ENCODE measurements at regions not wholly inside any gene's neighbourhood (a gene's known extent, or its start where the extent isn't known, plus 50 kb on each side); places are given as distances from the start of the nearest gene placed in this dataset.

DNA sequence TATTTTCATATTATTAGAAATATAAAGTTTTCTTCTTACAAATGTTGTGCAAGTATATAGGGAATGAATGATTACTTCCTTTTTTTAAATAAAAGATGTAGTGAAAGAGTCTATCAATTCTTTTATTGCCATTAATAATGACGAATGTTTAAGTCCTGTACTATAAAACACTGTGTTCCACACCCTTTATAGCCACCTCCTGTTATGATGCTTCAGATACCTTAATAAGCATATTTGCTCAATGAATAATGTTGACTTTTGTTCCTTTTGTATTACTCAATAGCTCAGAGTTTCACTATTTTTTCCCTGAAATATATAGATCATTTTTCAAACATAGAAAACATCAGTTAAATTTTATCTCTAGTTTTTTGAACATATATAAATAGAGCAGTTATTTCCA lies 378.2 kb upstream of the THBS1 start:
- Histone ChIP-seq H2BK5ac (ENCODE audit: low read length) (no peak overlapping the region), H3K36me3 (replicated peaks in 1 of 2; ENCODE audit: control insufficient read depth in 2 of 2, insufficient read depth in 2 of 2, low read length in 2 of 2) (no peaks in the 10 kb centered on the region)
- no CpG with 5 or more reads among the region's 1 CpG for WGBS, 2 donors (ENCODE audit: extremely low coverage in 2 of 2, insufficient read length in 2 of 2, insufficient replicate concordance in 1 of 2)

DNA sequence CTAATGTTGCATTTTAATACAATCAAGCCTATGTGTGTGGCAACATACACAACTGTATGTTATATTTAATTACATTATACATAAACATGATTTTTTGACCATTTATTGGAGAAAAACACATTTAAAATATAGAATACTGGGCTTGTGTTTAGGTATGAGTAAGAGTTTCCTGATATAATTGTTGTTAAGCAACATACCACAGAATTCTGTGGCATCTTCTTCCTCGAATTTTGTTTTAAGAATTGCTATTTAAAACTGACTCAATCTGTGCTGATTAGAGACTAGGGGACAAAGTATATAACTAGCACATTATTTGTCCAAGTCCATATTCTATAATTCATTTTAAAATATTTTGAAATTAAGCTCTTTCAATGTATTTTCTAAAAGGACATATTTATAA lies 376.8 kb upstream of the THBS1 start:
- no peak overlapping the region for H2BK12ac ChIP-seq (ENCODE audit: low read length)
- no peaks in the 10 kb centered on the region for H3K9me3 ChIP-seq (replicated peaks in 1 of 2; ENCODE audit: control insufficient read depth in 2 of 2, insufficient read depth in 1 of 2, low read depth in 1 of 2, low read length in 2 of 2)
- WGBS, 2 donors (ENCODE audit: extremely low coverage in 2 of 2, insufficient read length in 2 of 2, insufficient replicate concordance in 1 of 2) = no CpG with 5 or more reads among the region's 1 CpG

More for the DNA sequence above, 378.2 kb upstream of the THBS1 start:
- no peak overlapping the region for H2BK15ac ChIP-seq (ENCODE audit: low read length)
- H3K4me2 ChIP-seq (ENCODE audit: insufficient read depth, low read length, poor library complexity, severe bottlenecking) = no peak overlapping the region
- no peak overlapping the region for H2BK120ac ChIP-seq (ENCODE audit: low read depth, low read length)
- no peak overlapping the region for H3K18ac ChIP-seq (ENCODE audit: low read length)
- H3K4me3 ChIP-seq (ENCODE audit: low read length in 2 of 2) = no peak overlapping the region
- no peaks in the 10 kb centered on the region for H3K9me3 ChIP-seq (replicated peaks in 1 of 2; ENCODE audit: control insufficient read depth in 2 of 2, insufficient read depth in 1 of 2, low read depth in 1 of 2, low read length in 2 of 2)
- peaks cover 4 to 5% of the 10 kb centered on the region in 2 donors for H3K4me1 ChIP-seq (ENCODE audit: control insufficient read depth in 2 of 2, insufficient read depth in 1 of 2, low read depth in 1 of 2, low read length in 2 of 2)
- H4K8ac ChIP-seq (ENCODE audit: low read depth, low read length) = no peak overlapping the region
- no peak overlapping the region for H2BK12ac ChIP-seq (ENCODE audit: low read length)
- H3K27ac ChIP-seq (replicated peaks; ENCODE audit: low read length) = no peak overlapping the region
- H3K4ac ChIP-seq (ENCODE audit: low read length) = no peak overlapping the region
- no peak for DNase-seq (ENCODE audit: low spot score)
- no peak overlapping the region for H3K23ac ChIP-seq (ENCODE audit: low read depth, low read length, poor library complexity)
- H2AK5ac ChIP-seq (ENCODE audit: low read depth, low read length) = no peak overlapping the region
- H3K79me1 ChIP-seq (ENCODE audit: low read depth, low read length) = no peaks in the 10 kb centered on the region
- no peak overlapping the region for H4K91ac ChIP-seq (ENCODE audit: low read depth, low read length, poor library complexity)
- no peak overlapping the region for H2AFZ ChIP-seq (ENCODE audit: low read length)
- H3K9ac ChIP-seq (ENCODE audit: low read depth, low read length, poor library complexity) = no peak overlapping the region
- H3K14ac ChIP-seq (ENCODE audit: low read length) = no peak overlapping the region
- no peaks in the 10 kb centered on the region for H3K27me3 ChIP-seq (ENCODE audit: control insufficient read depth in 3 of 3, insufficient read depth in 3 of 3, low read depth in 1 of 3, low read length in 3 of 3)

DNA sequence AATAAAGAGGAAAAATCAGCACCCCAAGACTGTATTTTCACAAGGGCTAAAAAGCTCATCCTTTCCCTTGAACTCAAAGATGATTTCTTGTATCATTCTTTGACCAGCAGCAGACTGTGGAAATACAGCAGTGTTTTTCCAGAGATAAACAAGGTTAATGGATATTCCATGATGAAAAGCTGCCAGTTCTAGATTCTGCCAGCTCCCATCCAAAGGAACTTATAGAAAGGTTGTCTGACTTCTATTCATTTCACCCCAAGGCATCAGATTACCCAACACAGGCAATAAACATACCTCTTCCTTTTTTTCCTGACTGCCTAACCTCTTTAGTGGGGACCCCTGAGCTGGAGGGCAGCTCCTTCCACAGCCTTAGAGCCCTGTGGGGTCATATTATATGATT lies 375.8 kb upstream of the THBS1 start:
- Histone ChIP-seq H3K9me3 (replicated peaks in 1 of 2; ENCODE audit: control insufficient read depth in 2 of 2, insufficient read depth in 1 of 2, low read depth in 1 of 2, low read length in 2 of 2) (peaks cover 0 to 4% of the 10 kb centered on the region in 2 donors), H3K4me2 (ENCODE audit: insufficient read depth, low read length, poor library complexity, severe bottlenecking) (no peak overlapping the region)

More for the DNA sequence above, 376.8 kb upstream of the THBS1 start:
- Histone ChIP-seq H4K91ac (ENCODE audit: low read depth, low read length, poor library complexity) (no peak overlapping the region), H3K79me1 (ENCODE audit: low read depth, low read length) (no peaks in the 10 kb centered on the region), H2AK5ac (ENCODE audit: low read depth, low read length) (no peak overlapping the region), H3K36me3 (replicated peaks in 1 of 2; ENCODE audit: control insufficient read depth in 2 of 2, insufficient read depth in 2 of 2, low read length in 2 of 2) (no peaks in the 10 kb centered on the region), H3K4me2 (ENCODE audit: insufficient read depth, low read length, poor library complexity, severe bottlenecking) (no peak overlapping the region), H2AFZ (ENCODE audit: low read length) (no peak overlapping the region), H4K8ac (ENCODE audit: low read depth, low read length) (no peak overlapping the region), H3K4ac (ENCODE audit: low read length) (no peak overlapping the region), H2BK15ac (ENCODE audit: low read length) (no peak overlapping the region), H3K14ac (ENCODE audit: low read length) (no peak overlapping the region), H3K27ac (replicated peaks; ENCODE audit: low read length) (no peak overlapping the region), H2BK5ac (ENCODE audit: low read length) (no peak overlapping the region), H2BK120ac (ENCODE audit: low read depth, low read length) (no peak overlapping the region), H3K9ac (ENCODE audit: low read depth, low read length, poor library complexity) (no peak overlapping the region), H3K4me1 (ENCODE audit: control insufficient read depth in 2 of 2, insufficient read depth in 1 of 2, low read depth in 1 of 2, low read length in 2 of 2) (peaks cover 4% of the 10 kb centered on the region in 2 donors), H3K23ac (ENCODE audit: low read depth, low read length, poor library complexity) (no peak overlapping the region), H3K4me3 (ENCODE audit: low read length in 2 of 2) (no peak overlapping the region), H3K27me3 (ENCODE audit: control insufficient read depth in 3 of 3, insufficient read depth in 3 of 3, low read depth in 1 of 3, low read length in 3 of 3) (no peaks in the 10 kb centered on the region), H3K18ac (ENCODE audit: low read length) (no peak overlapping the region)
- DNase-seq (ENCODE audit: low spot score) = no peak

DNA sequence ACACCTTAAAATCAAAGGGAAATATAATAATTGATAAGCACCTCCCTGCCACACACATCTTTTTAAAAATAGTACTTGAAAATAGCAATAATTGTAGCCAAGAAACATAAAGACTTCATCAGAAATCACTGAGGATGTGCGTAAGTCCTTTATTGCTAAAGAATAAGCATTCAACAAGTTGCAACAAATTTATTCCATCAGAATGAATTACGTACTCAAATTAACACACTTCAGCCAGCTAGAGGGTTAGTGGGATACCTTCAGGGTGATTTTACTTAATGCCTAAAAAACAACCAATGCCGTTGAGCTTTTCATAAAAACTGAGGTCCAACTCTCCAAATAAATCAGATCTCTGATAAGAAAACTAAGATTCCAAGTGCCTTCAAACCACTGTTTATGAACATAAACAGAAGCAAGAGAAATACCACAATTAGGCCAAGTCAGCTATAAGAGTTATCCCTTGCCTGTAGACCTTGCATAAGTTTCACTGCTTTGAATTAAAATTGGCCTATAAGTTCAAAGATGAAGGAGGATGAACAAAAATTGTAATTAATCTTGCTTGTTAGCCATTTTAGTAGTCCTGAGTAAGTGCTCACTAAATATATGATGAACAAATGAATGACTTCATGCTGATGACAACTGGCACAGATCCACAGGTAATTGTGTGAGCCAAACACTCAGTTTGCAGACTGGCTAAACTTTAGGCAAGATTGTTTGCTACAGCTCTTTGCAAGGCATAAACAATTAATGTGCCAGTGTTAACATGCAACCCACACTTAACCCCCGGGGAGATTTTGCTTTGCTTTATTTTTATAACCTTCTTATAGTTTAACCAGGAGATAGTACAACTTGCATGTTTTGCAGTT lies 375.1 kb upstream of the THBS1 start:
- H3K4me3 ChIP-seq (ENCODE audit: low read length in 2 of 2) = no peak overlapping the region
- H3K23ac ChIP-seq (ENCODE audit: low read depth, low read length, poor library complexity) = no peak overlapping the region
- H3K4me1 ChIP-seq (ENCODE audit: control insufficient read depth in 2 of 2, insufficient read depth in 1 of 2, low read depth in 1 of 2, low read length in 2 of 2) = no peaks in the 10 kb centered on the region
- no peak overlapping the region for H2AK5ac ChIP-seq (ENCODE audit: low read depth, low read length)
- no peak overlapping the region for H2BK12ac ChIP-seq (ENCODE audit: low read length)
- no peak overlapping the region for H3K4me2 ChIP-seq (ENCODE audit: insufficient read depth, low read length, poor library complexity, severe bottlenecking)
- no peak overlapping the region for H2BK5ac ChIP-seq (ENCODE audit: low read length)
- H3K27me3 ChIP-seq (ENCODE audit: control insufficient read depth in 3 of 3, insufficient read depth in 3 of 3, low read depth in 1 of 3, low read length in 3 of 3) = no peaks in the 10 kb centered on the region
- no peak overlapping the region for H3K27ac ChIP-seq (replicated peaks; ENCODE audit: low read length)
- H4K8ac ChIP-seq (ENCODE audit: low read depth, low read length) = no peak overlapping the region
- no peak overlapping the region for H2BK120ac ChIP-seq (ENCODE audit: low read depth, low read length)
- no peak overlapping the region for H3K14ac ChIP-seq (ENCODE audit: low read length)
- WGBS, 2 donors (ENCODE audit: extremely low coverage in 2 of 2, insufficient read length in 2 of 2, insufficient replicate concordance in 1 of 2) = no CpG with 5 or more reads among the region's 4 CpGs
- no peak overlapping the region for H2BK15ac ChIP-seq (ENCODE audit: low read length)
- H3K79me1 ChIP-seq (ENCODE audit: low read depth, low read length) = no peaks in the 10 kb centered on the region
- H3K18ac ChIP-seq (ENCODE audit: low read length) = no peak overlapping the region
- H3K9me3 ChIP-seq (replicated peaks in 1 of 2; ENCODE audit: control insufficient read depth in 2 of 2, insufficient read depth in 1 of 2, low read depth in 1 of 2, low read length in 2 of 2) = peaks cover 0 to 8% of the 10 kb centered on the region in 2 donors
- H3K36me3 ChIP-seq (replicated peaks in 1 of 2; ENCODE audit: control insufficient read depth in 2 of 2, insufficient read depth in 2 of 2, low read length in 2 of 2) = no peaks in the 10 kb centered on the region
- no peak overlapping the region for H3K9ac ChIP-seq (ENCODE audit: low read depth, low read length, poor library complexity)
- DNase-seq (ENCODE audit: low spot score) = no peak
- H2AFZ ChIP-seq (ENCODE audit: low read length) = no peak overlapping the region
- no peak overlapping the region for H4K91ac ChIP-seq (ENCODE audit: low read depth, low read length, poor library complexity)
- H3K4ac ChIP-seq (ENCODE audit: low read length) = no peak overlapping the region

More for the DNA sequence above, 375.8 kb upstream of the THBS1 start:
- Histone ChIP-seq H3K36me3 (replicated peaks in 1 of 2; ENCODE audit: control insufficient read depth in 2 of 2, insufficient read depth in 2 of 2, low read length in 2 of 2) (no peaks in the 10 kb centered on the region), H3K14ac (ENCODE audit: low read length) (no peak overlapping the region), H3K27me3 (ENCODE audit: control insufficient read depth in 3 of 3, insufficient read depth in 3 of 3, low read depth in 1 of 3, low read length in 3 of 3) (no peaks in the 10 kb centered on the region), H2AFZ (ENCODE audit: low read length) (no peak overlapping the region), H3K4ac (ENCODE audit: low read length) (no peak overlapping the region), H3K4me3 (ENCODE audit: low read length in 2 of 2) (no peak overlapping the region), H2BK15ac (ENCODE audit: low read length) (no peak overlapping the region), H2BK120ac (ENCODE audit: low read depth, low read length) (no peak overlapping the region), H3K79me1 (ENCODE audit: low read depth, low read length) (no peaks in the 10 kb centered on the region), H3K27ac (replicated peaks; ENCODE audit: low read length) (no peak overlapping the region), H3K9ac (ENCODE audit: low read depth, low read length, poor library complexity) (no peak overlapping the region), H3K23ac (ENCODE audit: low read depth, low read length, poor library complexity) (no peak overlapping the region), H2BK5ac (ENCODE audit: low read length) (no peak overlapping the region), H3K18ac (ENCODE audit: low read length) (no peak overlapping the region), H4K8ac (ENCODE audit: low read depth, low read length) (no peak overlapping the region), H2BK12ac (ENCODE audit: low read length) (no peak overlapping the region), H3K4me1 (ENCODE audit: control insufficient read depth in 2 of 2, insufficient read depth in 1 of 2, low read depth in 1 of 2, low read length in 2 of 2) (peaks cover 0 to 2% of the 10 kb centered on the region in 2 donors), H4K91ac (ENCODE audit: low read depth, low read length, poor library complexity) (no peak overlapping the region), H2AK5ac (ENCODE audit: low read depth, low read length) (no peak overlapping the region)
- no peak for DNase-seq (ENCODE audit: low spot score)

All from neuronal stem cell (in vitro differentiated cells).